HG02943 (cell line): ENCODE measurements at regions not wholly inside any gene's neighbourhood (a gene's known extent, or its start where the extent isn't known, plus 50 kb on each side); places are given as distances from the start of the nearest gene placed in this dataset.

ENCODE experiments used
- ATAC-seq: cut with Tn5 transposase; IDR thresholded peaks from one replicate; pipeline ENCODE4 v1.9.1; 2021; ENCODE audit warnings: mild to moderate bottlenecking, low read depth, moderate library complexity; ENCODE audit not compliant: unreplicated experiment

DNA sequence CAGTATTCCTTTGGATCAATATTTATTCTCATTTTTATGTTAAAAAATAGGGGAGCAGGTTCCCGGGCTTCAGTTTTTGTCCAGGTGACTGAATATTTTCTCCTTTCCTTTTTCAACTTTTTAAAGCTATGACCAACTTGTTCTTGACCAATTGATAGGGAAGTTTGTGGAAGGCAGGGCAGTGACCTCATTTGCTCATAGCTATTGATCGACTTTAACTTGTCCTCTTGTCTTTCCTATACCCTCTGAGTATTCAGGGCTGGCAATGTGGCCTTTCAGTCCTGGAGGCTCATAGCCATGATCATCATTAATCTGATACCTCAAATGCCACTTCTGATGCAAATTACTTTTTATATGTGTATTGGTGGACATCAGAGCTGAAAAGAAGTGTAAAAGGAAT lies 448.8 kb downstream of the KIF16B start:
- ATAC-seq, result no peak

GRCh38 chr20:16123623-16124022 lies 449.6 kb downstream of the KIF16B start:
- ATAC-seq, result no peak

DNA sequence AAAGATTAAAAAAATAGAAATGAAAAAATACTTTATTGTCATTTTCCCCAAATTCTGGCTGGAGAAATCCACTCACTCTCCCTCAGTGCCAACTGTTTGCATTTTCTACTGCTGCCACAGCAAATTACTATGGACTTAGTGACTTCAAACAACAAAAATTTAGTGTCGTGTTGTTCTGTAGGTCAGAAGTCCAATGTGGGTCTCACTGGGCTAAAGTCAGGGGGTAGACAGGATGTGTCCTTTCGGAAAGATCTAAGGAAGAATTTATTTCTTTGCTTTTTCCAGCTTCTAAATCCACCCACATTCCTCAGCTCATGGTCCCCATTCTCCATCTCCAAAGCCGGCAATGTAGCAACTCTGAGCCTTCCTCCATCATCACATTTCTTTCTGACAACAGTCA lies 453.3 kb downstream of the KIF16B start:
- no peak for ATAC-seq

DNA sequence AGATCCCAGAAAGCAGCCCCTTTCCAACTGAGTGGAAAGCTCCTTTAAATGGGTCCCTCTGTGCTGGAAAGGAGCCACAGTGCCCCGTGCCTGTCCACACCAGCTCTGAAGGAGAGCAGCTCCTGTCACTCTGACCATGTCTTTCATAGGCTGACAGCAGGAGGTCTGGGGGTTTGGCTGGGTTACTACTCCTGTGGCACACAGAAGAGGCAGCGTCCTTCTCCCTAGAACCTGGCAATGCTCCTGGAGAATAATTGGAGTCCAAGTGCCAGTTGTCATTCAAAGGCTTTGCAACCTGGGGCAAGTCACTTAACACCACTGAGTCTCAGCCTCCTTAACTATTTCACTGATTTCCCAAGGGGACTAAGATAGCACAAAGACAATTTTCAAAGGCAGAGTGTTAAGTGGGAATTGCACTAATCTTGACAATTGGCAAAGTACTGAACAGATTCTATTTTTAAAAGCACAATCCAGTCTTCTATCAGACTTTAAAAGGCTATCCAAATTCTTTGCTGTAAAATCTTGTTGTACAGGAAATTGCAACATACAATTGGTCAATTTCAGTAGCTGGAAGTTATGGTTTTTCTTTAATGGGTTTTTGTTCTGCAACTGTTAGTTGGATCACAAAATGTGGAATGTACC lies 457.2 kb downstream of the KIF16B start:
- ATAC-seq, result no peak

DNA sequence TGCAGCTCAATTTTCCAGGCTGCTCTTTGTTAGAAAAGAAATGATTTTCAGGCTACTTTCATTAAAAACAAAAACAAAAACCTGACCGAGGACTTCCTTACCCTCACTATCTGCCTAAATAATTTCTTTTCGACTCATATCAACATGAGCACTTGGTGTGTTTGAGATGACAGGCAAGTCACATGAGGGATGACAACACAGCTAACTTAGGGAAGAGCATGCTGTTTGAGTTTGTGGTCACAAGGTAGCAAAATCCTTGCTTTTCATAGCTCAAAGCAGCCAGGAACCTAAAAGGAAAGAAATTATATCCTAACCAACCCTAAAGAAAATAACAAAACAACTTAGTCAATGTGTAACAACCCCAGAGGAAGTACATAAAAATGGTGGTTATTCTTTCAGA lies 459.5 kb downstream of the KIF16B start:
- no peak for ATAC-seq

DNA sequence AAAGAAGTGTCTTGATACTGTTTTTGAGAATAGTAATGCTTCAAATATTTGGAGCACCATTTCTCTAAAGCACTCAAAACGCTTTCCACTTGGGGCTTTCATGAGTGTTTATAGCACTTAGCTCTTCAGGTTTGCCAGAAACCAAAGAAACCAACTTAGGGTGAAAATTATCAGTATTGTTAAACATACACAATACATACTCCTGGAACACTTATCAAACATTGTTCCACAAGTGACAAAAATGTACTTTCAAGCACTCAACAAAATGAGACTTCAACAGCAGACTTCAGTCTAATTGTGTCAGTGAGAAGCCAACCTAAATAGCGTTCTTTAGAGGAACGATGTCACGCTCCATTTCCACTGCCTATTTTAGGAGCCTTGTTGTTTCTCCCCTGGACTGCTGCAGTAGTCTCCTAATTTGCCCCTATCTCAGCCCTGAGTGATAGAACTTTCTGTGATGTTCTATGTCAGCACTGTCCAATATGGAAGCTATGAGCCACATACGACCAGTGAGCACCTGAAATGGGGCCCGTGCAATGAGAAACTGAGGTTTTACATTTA lies 461.3 kb downstream of the KIF16B start:
- ATAC-seq, result no peak

GRCh38 chr20:16111172-16111832 lies 461.9 kb downstream of the KIF16B start:
- ATAC-seq, result no peak

DNA sequence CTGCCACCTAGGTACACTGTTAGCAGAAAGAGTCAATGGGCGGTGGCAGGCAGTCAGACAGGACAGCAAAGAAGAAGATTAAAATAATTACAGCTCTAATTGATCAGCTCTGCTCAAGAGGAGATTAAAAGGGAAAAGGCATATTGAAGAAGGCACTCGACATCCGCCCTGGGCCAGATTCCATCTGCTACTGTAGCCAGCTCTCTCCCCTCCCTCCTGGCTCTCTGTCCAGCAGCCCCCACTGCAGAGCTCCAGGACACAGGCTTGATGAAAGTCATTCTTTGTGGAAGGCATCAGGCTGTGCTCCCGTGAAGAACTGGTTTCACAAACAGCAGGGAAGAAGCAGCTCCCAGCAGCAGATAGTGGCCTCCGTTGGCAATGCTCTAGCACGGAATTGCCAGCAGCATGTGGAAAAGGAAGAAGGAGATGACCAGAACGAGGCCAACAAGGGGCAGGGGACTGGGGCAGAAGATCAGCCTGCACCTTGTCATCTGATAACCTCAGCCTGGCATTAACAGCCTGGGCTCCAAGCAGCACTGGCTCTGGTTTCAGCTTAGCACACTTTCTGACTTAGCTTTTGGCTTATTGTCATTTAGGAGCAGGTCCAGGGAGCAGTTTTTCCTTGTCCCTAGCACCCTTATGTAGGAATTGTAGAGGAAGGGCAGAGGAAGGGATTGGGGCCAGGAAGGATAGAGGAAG lies 465.9 kb downstream of the KIF16B start:
- no peak for ATAC-seq

DNA sequence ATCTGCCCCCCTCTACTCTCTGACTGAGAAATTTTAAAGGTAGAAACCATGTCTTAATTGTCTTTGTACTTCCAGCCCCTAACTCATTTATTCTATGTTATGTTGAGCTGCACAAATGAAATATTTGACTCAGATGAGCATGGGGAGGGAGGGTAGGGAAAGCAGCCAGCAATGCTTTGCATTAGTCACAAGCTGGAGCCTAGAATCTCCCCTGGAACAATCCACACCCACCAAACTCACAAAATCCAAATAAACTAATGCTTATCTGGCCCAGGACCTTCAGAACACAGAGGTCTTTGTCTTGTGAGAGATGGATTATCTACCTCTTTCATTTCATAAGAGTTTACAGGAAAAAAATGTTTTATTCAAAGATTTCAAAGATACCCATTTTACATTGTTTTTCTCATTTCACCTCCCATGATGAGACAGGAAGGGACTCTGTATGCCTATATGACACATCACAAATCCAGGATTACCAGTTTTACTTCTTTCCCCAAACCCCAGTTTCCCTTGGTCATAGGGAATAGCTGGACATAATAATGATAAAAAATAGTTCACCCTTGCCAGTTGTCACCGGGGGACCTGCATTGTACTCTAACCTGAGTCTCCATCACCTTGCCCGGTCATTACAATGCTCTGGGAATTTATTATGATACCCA lies 466.9 kb downstream of the KIF16B start:
- ATAC-seq, result no peak

DNA sequence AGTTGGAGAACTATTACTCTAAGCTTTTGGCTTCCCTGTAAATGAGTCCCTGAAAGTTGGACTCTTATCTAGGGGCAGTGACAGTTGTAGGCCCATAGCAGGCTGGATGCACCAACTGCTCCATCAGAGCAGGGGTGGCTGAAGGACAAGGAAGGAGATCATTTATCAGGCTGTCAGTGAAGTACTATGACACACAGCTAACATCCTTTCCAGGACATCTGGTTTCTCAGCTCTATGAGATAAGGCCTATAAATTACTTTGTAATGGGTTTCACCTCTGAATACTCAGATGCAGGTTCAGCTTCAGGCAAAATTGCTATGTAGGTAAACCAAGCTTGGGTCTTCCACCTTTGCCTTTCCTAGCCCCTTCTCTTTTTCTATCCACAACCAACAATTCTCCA lies 468.5 kb downstream of the KIF16B start:
- no peak for ATAC-seq
